ENCODE measurements at regions not wholly inside any gene's neighbourhood (a gene's known extent, or its start where the extent isn't known, plus 50 kb on each side); places are given as distances from the start of the nearest gene placed in this dataset.

DNA sequence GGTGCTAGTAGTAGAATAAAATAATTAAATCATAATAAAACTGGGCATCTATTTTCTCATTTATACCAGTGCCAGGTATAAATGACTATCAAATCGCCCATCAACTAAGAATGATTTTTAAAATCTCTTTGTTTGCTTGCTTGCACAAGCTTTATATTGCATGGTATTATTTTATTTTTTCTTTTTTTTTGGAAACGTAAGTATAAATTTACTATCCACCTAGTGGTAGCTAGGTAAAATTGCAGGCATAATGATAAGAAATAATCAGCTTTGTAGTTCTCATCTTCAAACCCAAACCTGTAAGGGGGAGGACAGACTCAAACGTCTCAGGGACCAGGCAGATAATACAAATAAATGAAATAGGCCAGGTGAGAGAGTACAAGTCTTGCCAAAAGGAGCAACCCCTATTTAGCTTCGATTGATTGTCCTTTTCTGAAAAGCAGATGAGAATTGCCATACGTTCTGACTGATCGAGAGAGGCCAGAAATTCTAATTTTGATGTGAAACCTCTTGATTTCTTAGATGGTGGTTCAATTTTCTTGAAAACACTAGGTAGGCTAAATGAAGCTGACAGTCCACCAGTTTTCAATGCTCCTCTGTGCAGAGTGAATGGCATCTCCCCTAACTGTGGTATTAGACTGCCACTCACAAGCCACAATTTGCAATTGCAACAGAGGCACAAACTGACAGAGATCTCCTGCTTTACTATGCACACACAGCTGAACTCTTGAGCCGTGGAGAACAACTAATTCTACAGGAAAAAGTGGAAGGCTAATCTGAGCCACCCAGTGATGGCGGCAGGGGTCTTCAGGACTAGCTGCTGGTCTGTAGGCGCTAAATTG is 189.3 kb downstream of the DACT1 start:
- Histone ChIP-seq H3K36me3 (ENCODE audit: control insufficient read depth, insufficient read depth, low read length) (no peaks in the 10 kb centered on the region), H3K4me3 (ENCODE audit: low read length) (no peak overlapping the region), H3K4me1 (ENCODE audit: control insufficient read depth, insufficient read depth, low read length) (no peaks in the 10 kb centered on the region), H3K9me3 (ENCODE audit: control insufficient read depth, insufficient read depth, low read length) (peaks cover 3% of the 10 kb centered on the region), H3K27ac (ENCODE audit: low read length) (no peak overlapping the region), H3K27me3 (ENCODE audit: control insufficient read depth, insufficient read depth, low read length) (no peaks in the 10 kb centered on the region)
- Mint-ChIP-seq H3K4me1 (no peaks in the 10 kb centered on the region), H3K36me3 (no peaks in the 10 kb centered on the region), H3K27ac (no peak overlapping the region), H3K9me3 (peaks cover 0 to 3% of the 10 kb centered on the region in 2 donors), H3K27me3 (ENCODE audit: low read depth in 2 of 2) (no peaks in the 10 kb centered on the region), H3K4me3 (no peak overlapping the region)
- 84% methylated on average over 7 of the region's 9 CpGs for WGBS (ENCODE audit: insufficient coverage)
- DNase-seq (no peak), ATAC-seq (no peak)
- TF ChIP-seq, protein P1, sequence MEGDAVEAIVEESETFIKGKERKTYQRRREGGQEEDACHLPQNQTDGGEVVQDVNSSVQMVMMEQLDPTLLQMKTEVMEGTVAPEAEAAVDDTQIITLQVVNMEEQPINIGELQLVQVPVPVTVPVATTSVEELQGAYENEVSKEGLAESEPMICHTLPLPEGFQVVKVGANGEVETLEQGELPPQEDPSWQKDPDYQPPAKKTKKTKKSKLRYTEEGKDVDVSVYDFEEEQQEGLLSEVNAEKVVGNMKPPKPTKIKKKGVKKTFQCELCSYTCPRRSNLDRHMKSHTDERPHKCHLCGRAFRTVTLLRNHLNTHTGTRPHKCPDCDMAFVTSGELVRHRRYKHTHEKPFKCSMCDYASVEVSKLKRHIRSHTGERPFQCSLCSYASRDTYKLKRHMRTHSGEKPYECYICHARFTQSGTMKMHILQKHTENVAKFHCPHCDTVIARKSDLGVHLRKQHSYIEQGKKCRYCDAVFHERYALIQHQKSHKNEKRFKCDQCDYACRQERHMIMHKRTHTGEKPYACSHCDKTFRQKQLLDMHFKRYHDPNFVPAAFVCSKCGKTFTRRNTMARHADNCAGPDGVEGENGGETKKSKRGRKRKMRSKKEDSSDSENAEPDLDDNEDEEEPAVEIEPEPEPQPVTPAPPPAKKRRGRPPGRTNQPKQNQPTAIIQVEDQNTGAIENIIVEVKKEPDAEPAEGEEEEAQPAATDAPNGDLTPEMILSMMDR (IDR thresholded peaks at IDR 0.05), result no peak
- intact Hi-C loops (cut with micrococcal nuclease), result no loop called here

DNA sequence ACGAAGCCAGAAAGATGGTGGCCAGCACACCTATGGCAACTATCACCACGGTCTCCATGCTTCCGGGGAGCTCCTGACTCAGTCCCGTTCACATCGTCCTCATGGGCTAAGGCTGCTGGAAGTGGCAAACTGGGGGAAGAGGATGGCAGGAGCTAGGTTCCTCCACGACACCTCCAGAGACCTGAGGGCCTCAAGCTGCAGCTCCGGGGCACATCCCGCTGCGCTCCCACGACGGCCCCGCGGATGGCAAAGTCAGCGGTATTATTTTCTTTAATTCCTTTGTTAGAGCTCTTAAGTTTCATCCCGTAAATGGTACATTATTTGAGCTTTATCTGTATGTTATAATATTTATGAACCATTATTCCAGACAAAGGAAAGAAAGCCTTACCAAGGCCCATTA is 190.5 kb downstream of the DACT1 start:
- H3K9me3 ChIP-seq (ENCODE audit: control insufficient read depth, insufficient read depth, low read length), result peaks cover 3% of the 10 kb centered on the region
- intact Hi-C loops (cut with micrococcal nuclease), result no loop called here
- no peak overlapping the region for H3K4me3 Mint-ChIP-seq
- peaks cover 0 to 3% of the 10 kb centered on the region in 2 donors for H3K9me3 Mint-ChIP-seq
- no peak overlapping the region for H3K27ac Mint-ChIP-seq
- no peaks in the 10 kb centered on the region for H3K4me1 Mint-ChIP-seq
- DNase-seq, result no peak
- H3K36me3 ChIP-seq (ENCODE audit: control insufficient read depth, insufficient read depth, low read length), result no peaks in the 10 kb centered on the region
- H3K27me3 Mint-ChIP-seq (ENCODE audit: low read depth in 2 of 2), result no peaks in the 10 kb centered on the region
- H3K27ac ChIP-seq (ENCODE audit: low read length), result no peak overlapping the region
- no peaks in the 10 kb centered on the region for H3K27me3 ChIP-seq (ENCODE audit: control insufficient read depth, insufficient read depth, low read length)
- H3K36me3 Mint-ChIP-seq, result no peaks in the 10 kb centered on the region
- H3K4me3 ChIP-seq (ENCODE audit: low read length), result no peak overlapping the region
- WGBS (ENCODE audit: insufficient coverage), result 93% methylated on average over 14 of the region's 15 CpGs
- no peaks in the 10 kb centered on the region for H3K4me1 ChIP-seq (ENCODE audit: control insufficient read depth, insufficient read depth, low read length)
- TF ChIP-seq, protein P1 (IDR thresholded peaks at IDR 0.05), result no peak
- no peak for ATAC-seq

DNA sequence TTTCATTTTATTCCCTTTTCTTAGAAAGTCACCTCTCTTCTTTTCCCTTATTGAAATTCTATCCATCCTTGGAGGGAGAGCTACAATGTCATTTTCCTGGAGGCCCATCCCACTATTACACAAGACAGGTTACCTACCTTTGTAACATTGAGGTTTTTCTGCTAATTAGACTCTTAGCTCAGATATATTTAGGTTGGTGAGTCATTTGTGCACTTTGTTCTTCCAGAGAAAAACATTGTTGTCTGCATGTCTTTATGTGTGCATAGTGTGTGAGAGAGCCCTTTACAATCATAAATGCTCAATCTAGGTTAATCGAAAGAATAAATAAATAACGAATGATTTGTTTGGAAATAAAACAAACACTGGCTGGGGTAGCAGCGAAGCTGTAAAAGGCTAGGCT is 191.8 kb downstream of the DACT1 start:
- H3K27me3 Mint-ChIP-seq (ENCODE audit: low read depth in 2 of 2), result no peaks in the 10 kb centered on the region
- H3K4me1 Mint-ChIP-seq, result no peaks in the 10 kb centered on the region
- Histone ChIP-seq H3K36me3 (ENCODE audit: control insufficient read depth, insufficient read depth, low read length) (no peaks in the 10 kb centered on the region), H3K4me3 (ENCODE audit: low read length) (no peak overlapping the region), H3K27ac (ENCODE audit: low read length) (no peak overlapping the region), H3K4me1 (ENCODE audit: control insufficient read depth, insufficient read depth, low read length) (no peaks in the 10 kb centered on the region), H3K27me3 (ENCODE audit: control insufficient read depth, insufficient read depth, low read length) (no peaks in the 10 kb centered on the region), H3K9me3 (ENCODE audit: control insufficient read depth, insufficient read depth, low read length) (peaks cover 3% of the 10 kb centered on the region)
- H3K4me3 Mint-ChIP-seq, result no peak overlapping the region
- no peaks in the 10 kb centered on the region for H3K36me3 Mint-ChIP-seq
- H3K27ac Mint-ChIP-seq, result no peak overlapping the region
- no peak for DNase-seq
- peaks cover 0 to 3% of the 10 kb centered on the region in 2 donors for H3K9me3 Mint-ChIP-seq
- TF ChIP-seq, protein P1 (IDR thresholded peaks at IDR 0.05), result no peak
- no peak for ATAC-seq
- intact Hi-C loops (cut with micrococcal nuclease), result no loop called here
- WGBS (ENCODE audit: insufficient coverage), result 83% methylated on average over 3 of the region's 3 CpGs

DNA sequence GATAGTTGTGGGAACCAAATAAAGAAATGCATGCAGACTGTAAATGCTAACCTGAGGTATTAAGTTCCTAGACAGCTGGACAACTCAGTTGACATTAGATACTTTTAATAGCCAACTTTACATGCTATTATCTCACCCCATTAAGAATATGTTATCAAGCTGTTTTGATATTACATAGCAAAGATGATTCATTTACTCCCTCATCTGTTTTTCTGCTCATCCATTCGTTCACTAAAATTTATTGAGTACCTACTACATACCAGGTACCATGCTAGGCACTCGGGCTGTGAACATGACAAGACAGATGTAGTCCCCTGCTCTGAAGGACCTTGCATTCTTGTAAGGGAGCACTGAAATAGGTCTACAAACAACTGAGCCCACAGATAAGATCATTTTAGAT is 192.4 kb downstream of the DACT1 start:
- H3K9me3 Mint-ChIP-seq, result peaks cover 0 to 3% of the 10 kb centered on the region in 2 donors
- Histone ChIP-seq H3K9me3 (ENCODE audit: control insufficient read depth, insufficient read depth, low read length) (peaks cover 3% of the 10 kb centered on the region), H3K4me1 (ENCODE audit: control insufficient read depth, insufficient read depth, low read length) (no peaks in the 10 kb centered on the region), H3K36me3 (ENCODE audit: control insufficient read depth, insufficient read depth, low read length) (no peaks in the 10 kb centered on the region), H3K27me3 (ENCODE audit: control insufficient read depth, insufficient read depth, low read length) (no peaks in the 10 kb centered on the region), H3K4me3 (ENCODE audit: low read length) (no peak overlapping the region), H3K27ac (ENCODE audit: low read length) (no peak overlapping the region)
- ATAC-seq, result no peak
- intact Hi-C loops (cut with micrococcal nuclease), result no loop called here
- no peaks in the 10 kb centered on the region for H3K36me3 Mint-ChIP-seq
- TF ChIP-seq, protein P1 (IDR thresholded peaks at IDR 0.05), result no peak
- no peaks in the 10 kb centered on the region for H3K4me1 Mint-ChIP-seq
- no peak overlapping the region for H3K4me3 Mint-ChIP-seq
- no peak for DNase-seq
- H3K27me3 Mint-ChIP-seq (ENCODE audit: low read depth in 2 of 2), result no peaks in the 10 kb centered on the region
- WGBS (ENCODE audit: insufficient coverage), result 89% methylated on average over 2 of the region's 2 CpGs
- no peak overlapping the region for H3K27ac Mint-ChIP-seq

All from natural killer cell (primary cell).